CD4-positive, alpha-beta T cell treated with Interleukin-6 for 4 hours (primary cell): ENCODE measurements at regions not wholly inside any gene's neighbourhood (a gene's known extent, or its start where the extent isn't known, plus 50 kb on each side); places are given as distances from the start of the nearest gene placed in this dataset.
"Not testable (repeated sequence)": the region's sequence is repeated elsewhere in the genome, so short reads cannot be mapped to it uniquely, and the experiment has no call there.

Source experiments
- DNase-seq: peaks from one replicate; pipeline ENCODE4 v3.0.0-alpha.2; 2020; ENCODE audit warnings: mixed read lengths

- DNase-seq, result no peak
These were observed 240.9 kb downstream of the UACA start for GRCh38 chr15:70522323-70522966.

- DNase-seq, result no peak
These were observed 241.6 kb downstream of the UACA start for GRCh38 chr15:70521576-70522322.

- DNase-seq, result no peak
These were observed 243.7 kb downstream of the UACA start for GRCh38 chr15:70519616-70520015.

GRCh38 chr15:70519004-70519365, 244.4 kb downstream of the UACA start:
- no peak for DNase-seq

GRCh38 chr15:70518201-70519003, 245.0 kb downstream of the UACA start:
- DNase-seq, result no peak

DNA sequence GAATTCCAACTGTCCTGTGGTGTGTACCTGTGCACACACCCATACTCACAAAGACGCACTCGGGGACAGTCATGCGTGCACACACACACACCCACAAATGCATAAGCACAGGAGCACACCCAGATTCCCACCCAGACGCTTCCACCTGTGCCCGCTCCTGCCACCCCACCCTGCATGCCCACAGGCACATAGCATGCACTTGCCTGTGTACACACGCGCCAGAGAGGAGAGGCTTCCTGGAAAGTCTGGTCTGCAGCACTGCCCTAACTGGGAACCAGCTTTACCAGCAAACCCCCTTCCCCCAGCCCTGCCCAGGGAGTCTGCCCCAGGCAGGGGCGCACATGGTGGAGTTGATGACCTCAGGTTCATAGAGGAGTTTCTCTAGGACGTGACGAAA, 246.2 kb downstream of the UACA start:
- DNase-seq, result no peak

- DNase-seq, result no peak
These were observed 246.8 kb downstream of the UACA start for GRCh38 chr15:70516408-70517193.

DNA sequence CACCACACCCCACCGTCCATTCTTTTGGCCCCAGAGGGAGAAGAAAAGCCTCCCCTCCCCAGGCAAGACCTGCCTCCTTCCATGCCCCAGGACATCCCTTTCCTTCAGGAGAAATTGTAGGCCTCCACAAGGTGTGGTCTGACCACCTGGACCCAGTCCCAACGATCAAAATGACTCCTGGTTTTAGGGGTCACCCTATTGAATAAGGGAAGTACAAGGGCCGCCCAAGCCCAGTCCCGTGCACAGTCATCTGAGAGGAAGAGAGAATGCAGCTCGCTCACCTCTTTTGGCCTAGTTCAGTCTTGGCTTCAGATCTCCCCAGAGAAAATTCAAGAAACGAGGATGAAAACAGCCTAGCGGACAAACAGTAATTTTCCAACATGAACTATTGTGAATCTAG, 249.1 kb downstream of the UACA start:
- DNase-seq, result no peak

GRCh38 chr15:70513819-70514218, 249.5 kb downstream of the UACA start:
- no peak for DNase-seq

- DNase-seq, result peak; percentile 70
These were observed 250.5 kb downstream of the UACA start for GRCh38 chr15:70512772-70513362.

DNA sequence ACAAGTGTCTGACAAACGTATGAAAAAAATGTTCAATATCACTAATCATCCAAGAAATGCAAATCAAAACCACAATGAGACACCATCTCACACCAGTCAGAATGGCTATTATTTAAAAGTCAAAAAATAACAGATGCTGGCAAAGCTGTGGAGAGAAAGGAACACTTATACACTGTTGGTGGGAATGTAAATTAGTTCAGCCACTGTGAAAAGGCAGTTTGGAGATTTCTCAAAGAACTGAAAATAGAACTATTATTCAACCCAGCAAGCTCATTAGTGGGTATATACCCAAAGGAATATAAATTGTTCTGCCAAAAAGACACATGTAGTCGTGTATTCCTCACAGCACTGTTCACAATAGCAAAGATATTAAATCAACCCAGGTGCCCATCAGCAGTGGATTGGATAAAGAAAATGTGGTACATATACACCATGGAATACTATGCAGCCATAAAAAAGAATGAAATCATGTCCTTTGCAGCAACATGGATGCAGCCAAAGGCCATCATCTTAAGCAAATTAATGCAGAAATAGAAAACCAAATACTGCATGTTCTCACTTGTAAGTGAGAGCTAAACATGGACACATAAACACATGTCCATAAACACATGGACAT, 251.3 kb downstream of the UACA start:
- not testable (repeated sequence) for DNase-seq

GRCh38 chr15:70510433-70510832, 252.9 kb downstream of the UACA start:
- no peak for DNase-seq

- DNase-seq, result no peak
These were observed 253.6 kb downstream of the UACA start for GRCh38 chr15:70509731-70510143.

GRCh38 chr15:70509282-70509662, 254.1 kb downstream of the UACA start:
- DNase-seq, result no peak

- peak; percentile 27 for DNase-seq
These were observed 254.6 kb downstream of the UACA start for GRCh38 chr15:70508561-70509281.

GRCh38 chr15:70507772-70508371, 255.5 kb downstream of the UACA start:
- peak; percentile 39 for DNase-seq

- no peak for DNase-seq
These were observed 257.1 kb downstream of the UACA start for GRCh38 chr15:70505936-70506912.

- DNase-seq, result peak; percentile 30
These were observed 257.9 kb downstream of the UACA start for GRCh38 chr15:70505411-70505919.

GRCh38 chr15:70504988-70505387, 258.4 kb downstream of the UACA start:
- no peak for DNase-seq
